H9 (cell line): ENCODE measurements at regions not wholly inside any gene's neighbourhood (a gene's known extent, or its start where the extent isn't known, plus 50 kb on each side); places are given as distances from the start of the nearest gene placed in this dataset.

ENCODE experiments used
- DNase-seq: peaks from one replicate; pipeline ENCODE4 v3.0.0-alpha.2; 2017
- H2AFZ ChIP-seq: one replicate; pipeline ENCODE4 v1.6.1; 2013; ENCODE audit warnings: mild to moderate bottlenecking, low read length, control low read depth, moderate library complexity
- H2AK5ac ChIP-seq: 2 replicates; pipeline ENCODE4 v1.6.1; 2013; ENCODE audit warnings: low read length, control low read depth, mixed read lengths; ENCODE audit not compliant: insufficient read length
- H2BK120ac ChIP-seq: one replicate; pipeline ENCODE4 v1.6.1; 2013; ENCODE audit warnings: low read depth, mild to moderate bottlenecking, low read length, control low read depth, inconsistent platforms; ENCODE audit not compliant: poor library complexity, severe bottlenecking
- H2BK12ac ChIP-seq: 2 replicates; pipeline ENCODE4 v1.6.1; 2013; ENCODE audit warnings: low read length, control low read depth, mixed read lengths, low read depth; ENCODE audit not compliant: insufficient read length
- H2BK15ac ChIP-seq: 2 replicates; pipeline ENCODE4 v1.6.1; 2013; ENCODE audit warnings: low read depth, low read length, control low read depth
- H2BK20ac ChIP-seq: one replicate; pipeline ENCODE4 v1.6.1; 2013; ENCODE audit warnings: low read depth, mild to moderate bottlenecking, low read length, control low read depth, inconsistent platforms; ENCODE audit not compliant: poor library complexity, severe bottlenecking
- H2BK5ac ChIP-seq: 2 replicates; pipeline ENCODE4 v1.6.1; 2013; ENCODE audit warnings: low read length, control low read depth, mixed read lengths; ENCODE audit not compliant: insufficient read length
- H3K14ac ChIP-seq: 2 replicates; pipeline ENCODE4 v1.6.1; 2013; ENCODE audit warnings: low read length, control low read depth; ENCODE audit not compliant: insufficient read depth
- H3K18ac ChIP-seq: 2 replicates; pipeline ENCODE4 v1.6.1; 2013; ENCODE audit warnings: low read depth, mild to moderate bottlenecking, mixed read lengths, low read length, control low read depth; ENCODE audit not compliant: insufficient read length
- H3K23ac ChIP-seq: 2 replicates; pipeline ENCODE4 v1.6.1; 2013; ENCODE audit warnings: low read length, control low read depth, mixed read lengths, low read depth; ENCODE audit not compliant: insufficient read length
- H3K23me2 ChIP-seq: 2 replicates; pipeline ENCODE4 v1.6.1; 2013; ENCODE audit warnings: low read depth, mild to moderate bottlenecking, mixed read lengths, low read length, control low read depth; ENCODE audit not compliant: insufficient read length, poor library complexity, severe bottlenecking
- H3K27ac ChIP-seq: 2 replicates; pipeline ENCODE4 v1.5.1; 2013; ENCODE audit warnings: low read length, control low read depth, mixed read lengths, low read depth; ENCODE audit not compliant: insufficient read length
- H3K27me3 ChIP-seq: 2 replicates; pipeline ENCODE4 v1.6.1; 2013; ENCODE audit warnings: low read length, control low read depth, inconsistent platforms; ENCODE audit not compliant: insufficient read depth
- H3K4ac ChIP-seq: 2 replicates; pipeline ENCODE4 v1.6.1; 2013; ENCODE audit warnings: low read depth, mild to moderate bottlenecking, control low read depth, inconsistent platforms, low read length, moderate library complexity
- H3K4me1 ChIP-seq: 2 replicates; pipeline ENCODE4 v1.6.1; 2013; ENCODE audit warnings: low read length, control low read depth, inconsistent platforms; ENCODE audit not compliant: insufficient read depth
- H3K4me2 ChIP-seq: 2 replicates; pipeline ENCODE4 v1.6.1; 2013; ENCODE audit warnings: low read length, control low read depth, mixed read lengths; ENCODE audit not compliant: insufficient read length, insufficient read depth
- H3K56ac ChIP-seq: 2 replicates; pipeline ENCODE4 v1.6.1; 2013; ENCODE audit warnings: low read depth, mild to moderate bottlenecking, mixed read lengths, low read length, control low read depth; ENCODE audit not compliant: insufficient read length
- H3K79me1 ChIP-seq: 2 replicates; pipeline ENCODE4 v1.6.1; 2013; ENCODE audit warnings: low read depth, mild to moderate bottlenecking, moderate library complexity, low read length, control low read depth, inconsistent platforms; ENCODE audit not compliant: insufficient read depth, poor library complexity, severe bottlenecking
- H3K79me2 ChIP-seq: 2 replicates; pipeline ENCODE4 v1.6.1; 2013; ENCODE audit warnings: low read length, control low read depth, inconsistent platforms; ENCODE audit not compliant: insufficient read depth
- H3K9ac ChIP-seq: 2 replicates; pipeline ENCODE4 v1.6.1; 2013; ENCODE audit warnings: low read length, control low read depth, mixed read lengths; ENCODE audit not compliant: insufficient read length; ENCODE audit errors: extremely low read depth
- H3K9me3 ChIP-seq: one replicate; pipeline ENCODE4 v1.6.1; 2013; ENCODE audit warnings: low read depth, low read length, inconsistent platforms; ENCODE audit not compliant: control insufficient read depth
- H3T11ph ChIP-seq: one replicate; pipeline ENCODE4 v1.6.1; 2013; ENCODE audit warnings: mild to moderate bottlenecking, low read length, control low read depth, inconsistent platforms
- H4K20me1 ChIP-seq: one replicate; pipeline ENCODE4 v1.6.1; 2013; ENCODE audit not compliant: control insufficient read depth, insufficient read length, insufficient read depth
- H4K5ac ChIP-seq: 2 replicates; pipeline ENCODE4 v1.6.1; 2013; ENCODE audit warnings: low read depth, mild to moderate bottlenecking, mixed read lengths, low read length, control low read depth; ENCODE audit not compliant: insufficient read length
- H4K8ac ChIP-seq: replicated peaks from 2 replicates; pipeline ENCODE4 v1.6.1; 2013; ENCODE audit warnings: low read length, control low read depth, mixed read lengths, low read depth; ENCODE audit not compliant: insufficient read length
- H4K91ac ChIP-seq: 2 replicates; pipeline ENCODE4 v1.6.1; 2013; ENCODE audit warnings: low read depth, mild to moderate bottlenecking, moderate library complexity, mixed read lengths, low read length, control low read depth; ENCODE audit not compliant: insufficient read length
- H3K27ac Mint-ChIP-seq, 3 experiments: 2 replicates in 2 of 3; 3 replicates in 1 of 3; pipeline ENCODE4 v1.8.0; 2020 to 2021; ENCODE audit warnings: mixed read lengths in 3 of 3, mild to moderate bottlenecking in 1 of 3, moderate library complexity in 1 of 3
- H3K27me3 Mint-ChIP-seq: 2 replicates; pipeline ENCODE4 v1.8.0; 2021; ENCODE audit warnings: low read depth, mild to moderate bottlenecking, moderate library complexity, mixed read lengths
- H3K36me3 Mint-ChIP-seq, 3 experiments: 2 replicates in 2 of 3; 3 replicates in 1 of 3; pipeline ENCODE4 v1.8.0; 2020 to 2021; ENCODE audit warnings: low read depth in 3 of 3, mixed read lengths in 3 of 3; ENCODE audit not compliant: insufficient read depth in 1 of 3
- H3K4me1 Mint-ChIP-seq, 2 experiments: 2 replicates each; pipeline ENCODE4 v1.8.0; 2020; ENCODE audit warnings: mixed read lengths in 2 of 2
- H3K4me3 Mint-ChIP-seq, 2 experiments: 2 replicates in 1 of 2; 3 replicates in 1 of 2; pipeline ENCODE4 v1.8.0; 2020 to 2021; ENCODE audit warnings: mild to moderate bottlenecking in 2 of 2, mixed read lengths in 2 of 2, moderate library complexity in 1 of 2
- H3K9me3 Mint-ChIP-seq, 2 experiments: 2 replicates in 1 of 2; 3 replicates in 1 of 2; pipeline ENCODE4 v1.8.0; 2020; ENCODE audit warnings: mild to moderate bottlenecking in 2 of 2, mixed read lengths in 2 of 2, moderate library complexity in 1 of 2
- CTCF ChIP-seq: fragments of 200-600 bp; sonication (generic); conservative IDR thresholded peaks from 3 replicates; pipeline ENCODE4 v1.8.0; 2021; ENCODE audit warnings: antibody characterized with exemption, mild to moderate bottlenecking

- H3K4ac ChIP-seq: no peak overlapping the region
- H2BK5ac ChIP-seq: no peak overlapping the region
- no peaks in the 10 kb centered on the region; a peak in 1 of 4 replicates for H3K4me1 Mint-ChIP-seq
- no peaks in the 10 kb centered on the region for H3K4me1 ChIP-seq
- no peak overlapping the region for H3K23ac ChIP-seq
- H3T11ph ChIP-seq: no peak overlapping the region
- no peak overlapping the region for H3K27ac Mint-ChIP-seq
- no peak overlapping the region for H2BK12ac ChIP-seq
- peaks cover 9% of the 10 kb centered on the region for H3K27me3 Mint-ChIP-seq
- H2BK20ac ChIP-seq: no peak overlapping the region
- H4K5ac ChIP-seq: no peak overlapping the region
- no peak overlapping the region for H3K18ac ChIP-seq
- DNase-seq: no peak
- H3K56ac ChIP-seq: no peak overlapping the region
- no peak overlapping the region for H2BK15ac ChIP-seq
- no peak overlapping the region for H4K8ac ChIP-seq
- no peak overlapping the region for H2BK120ac ChIP-seq
- H2AK5ac ChIP-seq: no peak overlapping the region
- H3K27ac ChIP-seq: no peak overlapping the region
- no peaks in the 10 kb centered on the region for H3K23me2 ChIP-seq
- no peaks in the 10 kb centered on the region; a peak in 1 of 5 replicates for H3K9me3 Mint-ChIP-seq
- no peak overlapping the region for H2AFZ ChIP-seq
- no peaks in the 10 kb centered on the region for H4K20me1 ChIP-seq
- no peak overlapping the region for H3K14ac ChIP-seq
- no peaks in the 10 kb centered on the region for H3K9me3 ChIP-seq
- no peaks in the 10 kb centered on the region for H3K79me2 ChIP-seq
- H3K79me1 ChIP-seq: no peaks in the 10 kb centered on the region
- TF ChIP-seq CTCF: no peak
- H3K4me2 ChIP-seq: no peak overlapping the region
- H4K91ac ChIP-seq: no peak overlapping the region
- no peaks in the 10 kb centered on the region for H3K27me3 ChIP-seq
- no peak overlapping the region for H3K4me3 Mint-ChIP-seq
- no peak overlapping the region for H3K9ac ChIP-seq
- H3K36me3 Mint-ChIP-seq: no peaks in the 10 kb centered on the region
Measured at GRCh38 chr15:96554541-96554940, 224.0 kb downstream of the NR2F2 start.
